ENCODE measurements at regions not wholly inside any gene's neighbourhood (a gene's known extent, or its start where the extent isn't known, plus 50 kb on each side); places are given as distances from the start of the nearest gene placed in this dataset.

DNA sequence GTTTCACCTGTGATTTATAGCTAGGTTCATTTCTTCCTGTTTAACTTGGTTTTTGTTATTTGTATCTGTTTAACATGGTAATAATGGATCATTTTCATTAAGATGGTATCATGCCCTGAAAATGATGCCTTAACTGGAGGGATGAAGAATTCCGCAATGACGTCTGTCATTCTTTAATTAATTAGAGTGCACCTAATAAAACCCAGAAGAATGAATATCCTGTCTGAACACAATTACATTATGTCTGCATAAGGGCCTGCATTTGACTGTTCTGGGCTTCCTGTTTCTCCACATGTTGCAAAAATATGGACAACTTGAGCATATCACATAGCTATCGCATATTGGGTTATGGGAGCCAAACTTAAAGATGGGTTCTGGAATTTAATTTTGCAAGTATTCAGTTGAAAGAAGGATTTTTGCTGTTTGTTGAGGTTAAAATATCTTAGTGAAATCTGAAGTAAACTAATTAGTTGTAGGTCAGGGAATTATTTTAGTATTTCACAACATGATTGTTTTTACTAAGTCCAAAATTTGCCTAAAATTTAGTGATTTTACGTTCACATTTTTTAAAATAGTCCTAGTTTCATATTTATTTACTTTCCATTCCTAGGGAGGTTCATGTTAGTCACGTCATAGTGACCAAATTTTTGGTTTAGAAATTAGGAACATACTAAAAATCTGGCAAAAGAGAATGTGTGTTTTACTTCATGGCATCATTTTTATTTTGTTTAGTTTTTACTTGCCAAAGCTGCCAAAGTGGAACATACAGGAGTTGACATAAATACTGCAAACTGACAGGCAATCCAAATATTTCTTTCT is 321.0 kb upstream of the TGFBR2 start:
- in situ Hi-C loops (cut with HindIII; ENCODE audit: low pct_unique_long_range_greater_than_20kb, low sequenced_read_pairs), result no loop called here
- intact Hi-C loops (cut with micrococcal nuclease; ENCODE audit: unreplicated experiment), result no loop called here
- no peaks in the 10 kb centered on the region for H3K9me3 ChIP-seq (ENCODE audit: control insufficient read depth, insufficient read depth, low read depth, low read length)
- no peaks in the 10 kb centered on the region for H3K27me3 ChIP-seq (ENCODE audit: control insufficient read depth, insufficient read depth, low read length)
- BruUV-seq (replicated peaks), result no TSS peak
- ATAC-seq (no peak), DNase-seq (ENCODE audit: low read depth, low spot score) (no peak)
- POLR2A ChIA-PET, result no interaction called here
- CTCF ChIA-PET, result no interaction called here
- no peak overlapping the region for H3K4me3 ChIP-seq (ENCODE audit: low read depth in 2 of 2, low read length in 2 of 2)
- H3K4me1 ChIP-seq (ENCODE audit: control insufficient read depth, insufficient read depth, low read length), result no peaks in the 10 kb centered on the region; the same call in 1 of the 2 replicates
- H3K27ac ChIP-seq (ENCODE audit: low read length), result peak overlapping the region; percentile 51
- TF ChIP-seq SIN3A (IDR thresholded peaks at IDR 0.05; ENCODE audit: borderline replicate concordance, insufficient read depth, low read depth, low read length) (no peak), POLR2AphosphoS5 (IDR thresholded peaks at IDR 0.05; ENCODE audit: low read depth, low read length) (no peak), TCF7L2 (IDR thresholded peaks at IDR 0.05; ENCODE audit: low read depth, low read length) (no peak)
- TF ChIP-seq, protein P1, sequence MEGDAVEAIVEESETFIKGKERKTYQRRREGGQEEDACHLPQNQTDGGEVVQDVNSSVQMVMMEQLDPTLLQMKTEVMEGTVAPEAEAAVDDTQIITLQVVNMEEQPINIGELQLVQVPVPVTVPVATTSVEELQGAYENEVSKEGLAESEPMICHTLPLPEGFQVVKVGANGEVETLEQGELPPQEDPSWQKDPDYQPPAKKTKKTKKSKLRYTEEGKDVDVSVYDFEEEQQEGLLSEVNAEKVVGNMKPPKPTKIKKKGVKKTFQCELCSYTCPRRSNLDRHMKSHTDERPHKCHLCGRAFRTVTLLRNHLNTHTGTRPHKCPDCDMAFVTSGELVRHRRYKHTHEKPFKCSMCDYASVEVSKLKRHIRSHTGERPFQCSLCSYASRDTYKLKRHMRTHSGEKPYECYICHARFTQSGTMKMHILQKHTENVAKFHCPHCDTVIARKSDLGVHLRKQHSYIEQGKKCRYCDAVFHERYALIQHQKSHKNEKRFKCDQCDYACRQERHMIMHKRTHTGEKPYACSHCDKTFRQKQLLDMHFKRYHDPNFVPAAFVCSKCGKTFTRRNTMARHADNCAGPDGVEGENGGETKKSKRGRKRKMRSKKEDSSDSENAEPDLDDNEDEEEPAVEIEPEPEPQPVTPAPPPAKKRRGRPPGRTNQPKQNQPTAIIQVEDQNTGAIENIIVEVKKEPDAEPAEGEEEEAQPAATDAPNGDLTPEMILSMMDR (IDR thresholded peaks at IDR 0.05), result no peak
- TF ChIP-seq, protein P2, sequence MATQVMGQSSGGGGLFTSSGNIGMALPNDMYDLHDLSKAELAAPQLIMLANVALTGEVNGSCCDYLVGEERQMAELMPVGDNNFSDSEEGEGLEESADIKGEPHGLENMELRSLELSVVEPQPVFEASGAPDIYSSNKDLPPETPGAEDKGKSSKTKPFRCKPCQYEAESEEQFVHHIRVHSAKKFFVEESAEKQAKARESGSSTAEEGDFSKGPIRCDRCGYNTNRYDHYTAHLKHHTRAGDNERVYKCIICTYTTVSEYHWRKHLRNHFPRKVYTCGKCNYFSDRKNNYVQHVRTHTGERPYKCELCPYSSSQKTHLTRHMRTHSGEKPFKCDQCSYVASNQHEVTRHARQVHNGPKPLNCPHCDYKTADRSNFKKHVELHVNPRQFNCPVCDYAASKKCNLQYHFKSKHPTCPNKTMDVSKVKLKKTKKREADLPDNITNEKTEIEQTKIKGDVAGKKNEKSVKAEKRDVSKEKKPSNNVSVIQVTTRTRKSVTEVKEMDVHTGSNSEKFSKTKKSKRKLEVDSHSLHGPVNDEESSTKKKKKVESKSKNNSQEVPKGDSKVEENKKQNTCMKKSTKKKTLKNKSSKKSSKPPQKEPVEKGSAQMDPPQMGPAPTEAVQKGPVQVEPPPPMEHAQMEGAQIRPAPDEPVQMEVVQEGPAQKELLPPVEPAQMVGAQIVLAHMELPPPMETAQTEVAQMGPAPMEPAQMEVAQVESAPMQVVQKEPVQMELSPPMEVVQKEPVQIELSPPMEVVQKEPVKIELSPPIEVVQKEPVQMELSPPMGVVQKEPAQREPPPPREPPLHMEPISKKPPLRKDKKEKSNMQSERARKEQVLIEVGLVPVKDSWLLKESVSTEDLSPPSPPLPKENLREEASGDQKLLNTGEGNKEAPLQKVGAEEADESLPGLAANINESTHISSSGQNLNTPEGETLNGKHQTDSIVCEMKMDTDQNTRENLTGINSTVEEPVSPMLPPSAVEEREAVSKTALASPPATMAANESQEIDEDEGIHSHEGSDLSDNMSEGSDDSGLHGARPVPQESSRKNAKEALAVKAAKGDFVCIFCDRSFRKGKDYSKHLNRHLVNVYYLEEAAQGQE (IDR thresholded peaks at IDR 0.05; ENCODE audit: insufficient read depth in 1 of 2, low read depth in 2 of 2, low read length in 1 of 2), result no peak
- H3K36me3 ChIP-seq (ENCODE audit: control insufficient read depth, insufficient read depth, low read length), result no peaks in the 10 kb centered on the region

DNA sequence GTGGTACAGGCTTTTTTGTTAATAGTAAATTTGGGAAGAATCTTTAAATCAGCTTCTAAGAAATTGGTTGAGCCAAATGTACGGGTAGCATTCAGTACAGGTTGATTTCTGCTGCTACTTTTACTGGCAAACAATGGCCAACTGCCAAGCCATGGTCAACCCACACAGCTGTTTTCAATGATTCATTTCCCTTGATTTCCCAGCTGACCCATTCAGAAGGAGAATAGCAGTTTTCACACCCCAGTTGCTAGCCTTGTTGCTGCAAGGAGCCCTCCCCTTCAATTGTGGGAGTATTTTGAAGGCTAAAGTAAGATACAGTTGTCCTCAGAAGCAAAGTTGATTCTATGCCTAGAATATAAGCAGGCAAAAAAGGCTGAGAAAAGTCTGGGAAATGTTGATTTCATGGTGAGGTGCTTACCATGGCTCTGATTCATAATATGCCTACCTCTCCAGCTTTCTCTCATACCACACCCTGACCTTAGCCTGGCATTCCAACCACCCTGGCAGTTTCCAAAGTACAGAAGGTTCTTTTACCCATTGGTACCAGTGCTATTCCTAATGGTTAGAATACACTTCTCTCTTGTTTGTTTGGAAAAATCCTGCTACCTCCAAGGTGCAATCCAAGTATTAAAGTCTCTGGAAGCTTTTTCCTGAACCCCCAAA is 320.3 kb upstream of the TGFBR2 start:
- in situ Hi-C loops (cut with HindIII; ENCODE audit: low pct_unique_long_range_greater_than_20kb, low sequenced_read_pairs) (no loop called here), intact Hi-C loops (cut with micrococcal nuclease; ENCODE audit: unreplicated experiment) (no loop called here)
- no peaks in the 10 kb centered on the region for H3K9me3 ChIP-seq (ENCODE audit: control insufficient read depth, insufficient read depth, low read depth, low read length)
- DNase-seq (ENCODE audit: low read depth, low spot score) (peak; percentile 69), ATAC-seq (peak; percentile 89)
- POLR2A ChIA-PET, result no interaction called here
- TF ChIP-seq, protein P2 (IDR thresholded peaks at IDR 0.05; ENCODE audit: insufficient read depth in 1 of 2, low read depth in 2 of 2, low read length in 1 of 2), result no peak
- TF ChIP-seq, protein P1 (IDR thresholded peaks at IDR 0.05), result no peak
- peak; percentile 27; the same call in 1 of the 2 replicates for TF ChIP-seq POLR2AphosphoS5 (IDR thresholded peaks at IDR 0.05; ENCODE audit: low read depth, low read length)
- TF ChIP-seq SIN3A (IDR thresholded peaks at IDR 0.05; ENCODE audit: borderline replicate concordance, insufficient read depth, low read depth, low read length), result no peak
- BruUV-seq (replicated peaks), result no TSS peak
- H3K4me1 ChIP-seq (ENCODE audit: control insufficient read depth, insufficient read depth, low read length), result no peaks in the 10 kb centered on the region; the same call in 1 of the 2 replicates
- no peaks in the 10 kb centered on the region for H3K36me3 ChIP-seq (ENCODE audit: control insufficient read depth, insufficient read depth, low read length)
- peak overlapping the region; percentile 65; the same call in 1 of the 2 replicates for H3K27ac ChIP-seq (ENCODE audit: low read length)
- CTCF ChIA-PET, result no interaction called here
- H3K27me3 ChIP-seq (ENCODE audit: control insufficient read depth, insufficient read depth, low read length), result no peaks in the 10 kb centered on the region
- H3K4me3 ChIP-seq (ENCODE audit: low read depth in 2 of 2, low read length in 2 of 2), result no peak overlapping the region

Measured in Panc1 (cell line).